ENCODE measurements at regions not wholly inside any gene's neighbourhood (a gene's known extent, or its start where the extent isn't known, plus 50 kb on each side); places are given as distances from the start of the nearest gene placed in this dataset.
"Not testable (repeated sequence)": the region's sequence is repeated elsewhere in the genome, so short reads cannot be mapped to it uniquely, and the experiment has no call there.

DNA sequence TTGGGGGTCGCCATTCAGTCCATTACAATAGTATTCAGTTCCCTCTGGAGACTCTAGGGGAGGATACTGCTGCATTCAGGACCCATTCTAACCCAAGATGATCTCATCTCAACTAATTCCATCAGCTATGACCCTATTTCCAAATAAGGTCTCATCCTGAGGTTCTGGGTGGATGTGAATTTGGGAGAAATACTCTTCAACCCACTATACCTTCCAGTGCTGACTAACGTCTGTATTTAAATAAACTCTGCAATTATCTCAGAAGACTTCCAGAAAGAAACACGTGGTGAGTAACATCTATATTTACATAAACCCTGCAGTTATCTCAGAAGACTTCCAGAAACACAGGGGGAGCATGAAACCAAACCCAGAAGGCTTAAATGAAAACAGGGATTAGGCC lies 1300.7 kb downstream of the PCDH9 start:
- no peaks in the 10 kb centered on the region for H3K27me3 Mint-ChIP-seq
- H3K4me1 Mint-ChIP-seq = no peaks in the 10 kb centered on the region
- CTCF ChIA-PET = no interaction called here
- H3K4me3 Mint-ChIP-seq = no peak overlapping the region
- no peak overlapping the region for H3K27ac Mint-ChIP-seq
- DNase-seq = no peak
- no peaks in the 10 kb centered on the region for H3K9me3 Mint-ChIP-seq
- no peaks in the 10 kb centered on the region for H3K36me3 Mint-ChIP-seq

DNA sequence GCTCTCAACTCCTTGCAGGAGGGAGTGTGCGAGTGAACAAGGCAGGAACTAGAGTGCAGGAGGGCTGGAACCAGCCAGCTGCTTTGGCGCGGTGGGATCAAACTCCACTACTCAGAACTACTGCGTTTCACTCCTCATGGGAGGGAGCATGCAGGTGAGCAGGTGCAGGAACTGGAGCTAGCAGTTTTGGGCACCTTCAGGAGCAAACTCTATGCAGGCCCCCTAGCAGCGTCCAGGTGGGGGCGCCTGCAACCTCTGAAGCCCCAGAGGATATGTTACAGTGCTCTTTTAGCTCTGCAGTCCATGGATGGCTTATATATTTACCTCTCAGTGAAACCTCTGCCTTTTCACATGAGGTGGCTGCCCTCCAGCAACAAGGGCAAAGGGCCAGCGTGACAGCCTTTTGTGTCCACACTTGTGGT lies 1303.4 kb downstream of the PCDH9 start:
- no peak for DNase-seq
- no peaks in the 10 kb centered on the region for H3K27me3 Mint-ChIP-seq
- CTCF ChIA-PET = no interaction called here

DNA sequence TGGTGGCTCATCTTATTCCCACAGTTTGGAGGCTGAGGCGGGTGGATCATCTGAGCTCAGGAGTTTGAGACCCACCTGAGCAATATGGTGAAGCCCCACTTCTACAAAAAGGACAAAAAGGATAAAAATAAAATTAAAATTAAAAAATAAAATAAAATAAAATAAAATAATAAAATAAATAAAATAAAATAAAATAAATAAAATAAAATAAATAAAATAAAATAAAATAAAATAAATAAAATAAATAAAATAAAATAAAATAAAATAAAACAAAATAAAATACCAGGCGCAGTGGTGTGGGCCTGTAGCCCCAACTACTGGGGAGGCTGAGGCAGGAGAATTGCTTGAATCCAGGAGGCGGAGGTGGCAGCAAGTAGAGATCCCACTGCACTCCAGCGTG lies 1307.3 kb downstream of the PCDH9 start:
- H3K27me3 Mint-ChIP-seq, H3K9me3 Mint-ChIP-seq, DNase-seq, H3K27ac Mint-ChIP-seq, CTCF ChIA-PET, H3K4me1 Mint-ChIP-seq, H3K4me3 Mint-ChIP-seq, H3K36me3 Mint-ChIP-seq: not testable (repeated sequence)

More for the DNA sequence above, 1303.4 kb downstream of the PCDH9 start:
- Mint-ChIP-seq H3K36me3 (no peaks in the 10 kb centered on the region), H3K4me1 (no peaks in the 10 kb centered on the region), H3K9me3 (no peaks in the 10 kb centered on the region), H3K4me3 (no peak overlapping the region), H3K27ac (no peak overlapping the region)

DNA sequence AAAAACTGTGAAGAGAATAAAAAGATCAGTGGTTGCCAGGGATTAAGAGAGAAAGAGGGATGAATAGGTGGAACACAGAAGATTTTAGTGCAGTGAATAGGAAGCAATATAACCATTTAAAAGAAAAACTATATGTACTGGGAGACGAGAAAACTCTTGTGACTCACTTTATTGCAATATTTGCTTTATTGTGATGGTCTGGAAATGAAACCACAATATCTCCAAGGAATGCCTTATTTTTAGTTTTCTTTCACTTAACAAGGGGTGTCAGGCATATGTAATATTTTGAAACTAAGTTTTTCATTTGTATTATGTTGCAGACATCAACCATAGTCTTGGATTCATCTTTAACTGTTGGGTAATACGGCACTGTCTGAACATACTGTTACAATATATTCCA lies 1308.2 kb downstream of the PCDH9 start:
- DNase-seq = no peak
- Mint-ChIP-seq H3K27me3 (no peaks in the 10 kb centered on the region), H3K27ac (no peak overlapping the region), H3K9me3 (no peaks in the 10 kb centered on the region), H3K4me1 (no peaks in the 10 kb centered on the region), H3K4me3 (no peak overlapping the region), H3K36me3 (no peaks in the 10 kb centered on the region)
- CTCF ChIA-PET = no interaction called here

DNA sequence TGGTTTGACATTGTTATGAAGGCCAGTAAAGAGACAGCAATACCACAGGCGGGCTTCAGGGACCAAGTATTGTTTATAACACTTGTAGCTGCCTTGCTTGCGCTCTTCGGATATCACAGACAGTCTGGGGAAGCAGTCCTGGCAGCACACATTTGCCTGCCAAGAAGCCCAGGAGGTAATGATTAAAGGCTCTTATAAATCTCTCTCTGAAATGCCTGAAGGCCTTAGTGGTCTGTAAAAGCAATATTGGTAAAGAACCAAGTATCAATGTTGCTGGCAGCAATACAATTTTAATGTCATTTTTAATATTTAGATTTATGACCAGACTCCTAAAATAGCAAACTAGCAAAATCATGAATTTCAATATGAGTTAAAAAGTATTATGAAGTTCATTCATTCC lies 1312.4 kb downstream of the PCDH9 start:
- Mint-ChIP-seq H3K27me3 (no peaks in the 10 kb centered on the region), H3K4me1 (no peaks in the 10 kb centered on the region), H3K9me3 (no peaks in the 10 kb centered on the region), H3K27ac (no peak overlapping the region), H3K36me3 (no peaks in the 10 kb centered on the region), H3K4me3 (no peak overlapping the region)
- DNase-seq = no peak
- CTCF ChIA-PET = no interaction called here

DNA sequence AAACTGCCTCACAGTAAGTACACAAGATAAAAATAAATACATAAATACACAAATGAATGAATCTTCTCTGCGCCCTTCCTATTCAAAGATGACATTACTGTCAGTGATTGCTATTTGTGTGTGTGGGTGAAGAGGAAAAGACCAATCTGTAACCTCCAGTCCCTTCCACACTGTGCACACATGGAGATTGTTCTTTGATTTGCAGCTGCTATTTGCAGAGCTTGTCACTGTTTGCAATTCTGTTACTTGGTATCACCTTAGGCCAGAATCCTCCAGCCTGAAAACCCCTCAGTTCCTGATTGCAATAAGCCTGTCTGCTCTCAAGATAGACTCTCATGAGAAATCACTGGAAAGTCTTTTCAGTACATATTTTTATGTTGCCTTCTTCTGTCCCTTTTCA lies 1314.9 kb downstream of the PCDH9 start:
- no peak for DNase-seq
- Mint-ChIP-seq H3K27me3 (no peaks in the 10 kb centered on the region), H3K27ac (no peak overlapping the region), H3K9me3 (no peaks in the 10 kb centered on the region), H3K4me3 (no peak overlapping the region), H3K4me1 (no peaks in the 10 kb centered on the region), H3K36me3 (no peaks in the 10 kb centered on the region)
- CTCF ChIA-PET = no interaction called here

DNA sequence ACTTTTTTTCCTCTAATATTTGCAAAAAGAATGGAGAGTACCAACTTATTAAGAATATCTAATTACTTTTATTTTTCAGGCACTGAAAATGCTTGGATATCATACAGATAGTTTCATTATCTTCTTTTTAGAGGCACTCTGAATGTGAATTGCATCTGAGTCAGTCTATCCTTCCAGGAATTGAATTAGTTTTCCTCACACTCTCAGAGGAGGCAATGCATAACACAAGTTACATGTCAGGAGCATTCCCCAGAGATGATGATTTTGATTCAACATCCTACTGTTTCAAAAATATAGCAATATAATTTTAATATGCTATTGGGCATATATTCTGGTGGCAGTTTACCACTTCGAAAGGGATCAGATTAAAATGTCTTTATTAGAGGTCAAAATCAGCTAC lies 1315.4 kb downstream of the PCDH9 start:
- CTCF ChIA-PET = no interaction called here
- no peak for DNase-seq
- Mint-ChIP-seq H3K4me1 (no peaks in the 10 kb centered on the region), H3K36me3 (no peaks in the 10 kb centered on the region), H3K27me3 (no peaks in the 10 kb centered on the region), H3K9me3 (no peaks in the 10 kb centered on the region), H3K27ac (no peak overlapping the region), H3K4me3 (no peak overlapping the region)

DNA sequence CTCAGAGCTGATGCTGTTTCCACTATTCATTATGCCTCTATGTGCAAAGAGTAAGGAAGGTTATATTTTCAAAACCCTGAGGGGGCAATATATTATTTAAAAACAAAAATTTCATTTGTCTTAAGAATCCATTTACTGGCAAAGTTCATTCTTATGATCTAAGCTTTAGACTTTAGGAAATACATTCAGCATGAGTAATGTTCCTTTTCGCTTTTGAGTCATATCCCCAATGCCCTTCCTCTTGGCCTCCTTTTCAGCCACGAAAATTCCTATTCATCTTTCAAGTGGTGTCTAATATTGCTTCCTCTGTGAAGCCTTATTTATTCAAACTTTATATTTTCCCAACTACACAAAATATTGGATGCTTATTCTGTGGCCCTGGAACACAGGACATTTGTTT lies 1317.0 kb downstream of the PCDH9 start:
- no peak for DNase-seq
- Mint-ChIP-seq H3K27me3 (no peaks in the 10 kb centered on the region), H3K36me3 (no peaks in the 10 kb centered on the region), H3K27ac (no peak overlapping the region), H3K9me3 (peaks cover 10% of the 10 kb centered on the region), H3K4me3 (no peak overlapping the region), H3K4me1 (no peaks in the 10 kb centered on the region)
- CTCF ChIA-PET = no interaction called here

DNA sequence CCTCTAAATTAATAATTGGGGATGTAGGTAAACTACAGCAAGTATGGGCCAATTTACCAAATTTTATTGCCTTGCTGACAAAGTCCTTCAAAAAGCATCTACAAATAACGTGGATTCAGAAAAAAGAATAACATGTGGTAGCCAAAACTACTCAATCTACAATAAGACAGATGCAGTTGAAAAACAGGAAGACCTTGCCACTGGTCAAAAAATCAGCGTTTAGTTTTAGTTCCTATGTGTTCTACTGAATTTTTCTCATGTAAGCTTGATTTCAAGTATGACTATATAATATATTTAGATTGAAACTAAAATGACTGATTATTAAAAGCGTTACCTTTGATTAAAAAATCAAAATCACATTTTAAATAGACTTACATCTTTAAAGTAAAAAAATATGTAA lies 1317.6 kb downstream of the PCDH9 start:
- no peak for DNase-seq
- Mint-ChIP-seq H3K27ac (no peak overlapping the region), H3K4me3 (no peak overlapping the region), H3K36me3 (no peaks in the 10 kb centered on the region), H3K4me1 (no peaks in the 10 kb centered on the region), H3K9me3 (peaks cover 13% of the 10 kb centered on the region), H3K27me3 (no peaks in the 10 kb centered on the region)
- CTCF ChIA-PET = no interaction called here

DNA sequence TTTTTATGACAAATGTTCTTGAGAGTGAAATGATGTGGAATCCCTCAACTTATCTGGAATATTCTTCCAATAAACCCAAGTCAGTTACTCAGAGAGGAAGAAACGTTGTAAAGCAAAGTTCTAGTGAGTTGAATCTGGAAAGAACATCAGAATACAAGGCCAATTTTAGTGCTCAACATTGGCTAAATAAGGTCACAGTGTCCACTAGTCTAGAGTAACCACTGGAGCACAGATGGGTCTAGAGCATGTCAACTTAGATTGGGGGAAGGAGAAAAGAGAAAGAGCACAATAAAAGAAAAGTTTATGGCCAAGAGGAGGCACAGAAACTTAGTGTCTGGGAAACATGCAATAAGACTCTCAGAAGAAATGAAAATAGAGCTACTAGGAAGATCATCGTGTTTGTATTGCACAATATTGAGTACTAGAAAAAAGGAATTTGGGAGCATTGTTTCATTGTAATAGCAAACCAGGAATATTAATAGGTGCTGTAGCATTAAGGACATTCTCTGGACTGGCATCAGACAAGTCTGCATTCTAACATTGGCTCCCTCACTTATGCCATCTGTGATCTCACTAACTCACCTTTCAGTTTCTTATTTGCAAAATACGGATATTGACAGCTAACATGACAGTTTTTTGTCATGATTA lies 1318.5 kb downstream of the PCDH9 start:
- no peak overlapping the region for H3K4me3 Mint-ChIP-seq
- H3K36me3 Mint-ChIP-seq = no peaks in the 10 kb centered on the region
- CTCF ChIA-PET = no interaction called here
- H3K27ac Mint-ChIP-seq = no peak overlapping the region
- peaks cover 18% of the 10 kb centered on the region for H3K9me3 Mint-ChIP-seq
- DNase-seq = no peak
- H3K4me1 Mint-ChIP-seq = no peaks in the 10 kb centered on the region
- H3K27me3 Mint-ChIP-seq = no peaks in the 10 kb centered on the region

DNA sequence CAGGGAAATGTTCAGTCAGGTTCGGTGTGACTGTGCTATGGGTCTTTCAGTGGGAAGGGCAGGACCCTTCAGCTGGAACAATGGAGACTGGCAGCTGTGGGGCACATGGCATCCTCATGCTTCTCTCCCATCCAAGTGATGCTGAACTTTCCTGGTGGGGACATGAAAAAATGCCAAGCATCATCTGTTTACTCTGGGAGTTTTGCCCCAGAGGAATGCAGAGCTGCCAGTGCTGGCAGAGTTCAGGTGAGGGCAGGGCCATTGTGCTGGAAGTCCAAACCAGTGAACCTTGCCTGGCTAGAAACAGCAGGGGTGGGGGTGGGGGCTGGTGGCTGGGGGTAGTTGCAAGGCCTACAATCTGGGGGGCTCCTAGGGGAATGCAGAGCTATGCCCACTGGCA lies 1320.6 kb downstream of the PCDH9 start:
- CTCF ChIA-PET = no interaction called here
- Mint-ChIP-seq H3K4me1 (no peaks in the 10 kb centered on the region), H3K4me3 (no peak overlapping the region)

DNA sequence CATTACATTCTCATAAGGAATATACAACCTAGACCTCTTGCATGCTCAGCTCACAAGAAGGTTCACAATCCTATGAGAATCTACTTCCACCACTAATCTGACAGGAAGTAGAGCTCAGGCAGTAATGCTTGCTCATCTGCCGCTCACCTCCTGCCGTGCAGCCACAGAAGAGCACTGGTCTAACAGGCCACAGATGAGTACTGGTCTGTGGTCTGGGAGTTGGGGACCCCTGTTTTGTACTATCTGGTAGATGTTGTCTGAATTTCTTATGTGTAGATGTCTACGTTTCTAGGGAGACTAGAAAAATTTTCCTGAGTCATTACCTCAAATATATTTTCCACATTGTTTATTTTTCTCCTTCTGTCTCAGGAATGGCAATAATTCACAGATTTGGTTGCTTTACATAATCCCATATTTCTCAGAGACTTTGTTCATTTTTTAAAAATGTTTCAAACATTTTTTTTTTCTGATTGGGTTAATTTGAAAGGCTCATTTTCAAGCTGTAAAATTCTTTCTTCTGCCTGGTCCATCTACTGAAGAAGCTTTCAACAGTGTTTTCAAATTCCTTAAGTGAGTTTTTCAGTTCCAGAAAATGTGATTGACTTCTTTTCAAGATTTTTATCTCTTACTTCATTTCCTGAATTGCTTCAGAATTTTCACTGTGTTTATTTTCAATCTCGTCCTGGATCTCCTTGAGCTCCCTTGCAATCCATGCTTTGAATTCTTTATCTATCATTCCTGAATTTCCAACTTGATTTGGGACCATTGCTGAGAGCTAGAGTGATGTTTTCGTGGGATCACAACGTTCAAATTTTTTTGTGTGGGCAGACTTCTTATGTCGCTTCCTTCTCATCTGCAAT lies 1322.2 kb downstream of the PCDH9 start:
- DNase-seq = no peak
- CTCF ChIA-PET = no interaction called here
- no peaks in the 10 kb centered on the region for H3K36me3 Mint-ChIP-seq
- H3K4me1 Mint-ChIP-seq = no peaks in the 10 kb centered on the region
- H3K27me3 Mint-ChIP-seq = no peaks in the 10 kb centered on the region
- no peak overlapping the region for H3K4me3 Mint-ChIP-seq
- no peak overlapping the region for H3K27ac Mint-ChIP-seq
- H3K9me3 Mint-ChIP-seq = peaks cover 18% of the 10 kb centered on the region

More for the DNA sequence above, 1320.6 kb downstream of the PCDH9 start:
- no peak for DNase-seq
- Mint-ChIP-seq H3K27me3 (no peaks in the 10 kb centered on the region), H3K36me3 (no peaks in the 10 kb centered on the region), H3K27ac (no peak overlapping the region), H3K9me3 (peaks cover 18% of the 10 kb centered on the region)

DNA sequence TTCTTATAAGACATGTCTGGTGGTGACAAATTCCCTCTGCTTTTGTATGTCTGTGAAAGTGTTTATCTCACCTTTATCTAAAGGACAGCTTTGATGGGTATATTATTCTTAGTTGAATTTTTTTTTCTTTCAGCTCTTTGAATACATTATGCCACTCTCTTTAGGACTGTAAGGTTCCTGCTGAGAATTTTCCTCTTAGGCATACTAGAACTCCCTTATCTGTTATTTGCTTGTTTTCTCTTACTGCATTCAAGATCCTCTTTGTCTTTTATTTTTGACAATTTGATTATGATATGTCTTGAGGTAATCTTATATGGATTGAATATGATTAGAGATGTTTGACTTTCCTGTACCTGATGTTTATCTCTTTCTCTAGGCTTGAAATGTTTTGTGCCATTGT lies 1328.4 kb downstream of the PCDH9 start:
- H3K36me3 Mint-ChIP-seq = no peaks in the 10 kb centered on the region
- H3K4me1 Mint-ChIP-seq = no peaks in the 10 kb centered on the region
- no peak for DNase-seq
- H3K27me3 Mint-ChIP-seq = no peaks in the 10 kb centered on the region
- no peak overlapping the region for H3K27ac Mint-ChIP-seq
- peaks cover 3% of the 10 kb centered on the region for H3K9me3 Mint-ChIP-seq
- no peak overlapping the region for H3K4me3 Mint-ChIP-seq
- CTCF ChIA-PET = no interaction called here

DNA sequence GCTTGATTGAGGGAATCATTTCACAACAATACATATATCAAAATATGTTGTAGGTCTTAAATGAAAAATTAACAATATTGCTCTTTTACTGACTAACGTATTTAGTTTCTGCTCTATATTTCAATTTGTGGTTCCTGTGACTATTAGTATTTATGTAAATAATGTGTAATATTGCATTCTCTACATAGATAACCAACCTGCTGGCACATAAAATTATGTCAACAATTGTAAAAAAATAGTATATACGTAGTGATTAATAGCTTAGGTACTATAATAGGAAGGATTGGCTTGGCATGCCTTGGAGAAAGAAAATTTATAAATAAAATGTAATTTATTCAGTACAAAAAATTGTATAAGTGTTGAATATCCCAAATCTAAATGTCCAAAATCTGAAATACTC lies 1336.1 kb downstream of the PCDH9 start:
- Mint-ChIP-seq H3K9me3 (peaks cover 2% of the 10 kb centered on the region), H3K36me3 (no peaks in the 10 kb centered on the region), H3K27ac (no peak overlapping the region), H3K4me3 (no peak overlapping the region), H3K4me1 (no peaks in the 10 kb centered on the region), H3K27me3 (no peaks in the 10 kb centered on the region)
- DNase-seq = no peak
- CTCF ChIA-PET = no interaction called here

DNA sequence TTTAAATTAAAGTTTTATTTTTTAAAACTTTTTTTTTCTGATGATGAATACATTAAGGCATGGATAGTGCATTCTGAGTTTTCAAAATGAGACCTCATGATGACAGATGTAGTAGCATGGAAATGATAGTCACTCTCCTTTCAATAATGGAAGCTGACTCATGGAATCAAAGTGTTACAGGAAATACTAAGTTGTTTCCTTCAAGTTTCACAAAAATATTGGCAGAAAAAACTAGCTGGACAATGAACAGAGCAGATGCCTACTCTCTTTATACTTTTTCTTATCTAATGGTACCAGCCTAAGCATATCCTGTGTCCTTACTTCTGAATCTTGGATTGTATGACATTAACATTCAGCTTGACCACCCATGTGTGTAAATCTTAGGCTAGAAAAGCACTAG lies 1337.3 kb downstream of the PCDH9 start:
- no peak for DNase-seq
- no peak overlapping the region for H3K27ac Mint-ChIP-seq
- H3K4me3 Mint-ChIP-seq = no peak overlapping the region
- H3K27me3 Mint-ChIP-seq = no peaks in the 10 kb centered on the region
- no peaks in the 10 kb centered on the region for H3K4me1 Mint-ChIP-seq
- peaks cover 2% of the 10 kb centered on the region for H3K9me3 Mint-ChIP-seq
- H3K36me3 Mint-ChIP-seq = no peaks in the 10 kb centered on the region
- CTCF ChIA-PET = no interaction called here

All from activated naive CD4-positive, alpha-beta T cell treated with anti-CD3 and anti-CD28 coated beads, Interleukin-2, amount 10 ng/mL, durations not matched to agents 7 days and 5 days (primary cell).